Caco-2 (cell line): ENCODE measurements at regions not wholly inside any gene's neighbourhood (a gene's known extent, or its start where the extent isn't known, plus 50 kb on each side); places are given as distances from the start of the nearest gene placed in this dataset.

Experiments
- BruUV-seq: library from RNA; stranded (reverse); fragments of 400-500 nt; replicated peaks from 2 replicates; lab custom pipeline; 2021; lab: Mats Ljungman, UMichigan
- CTCF ChIA-PET: fragments of 300-600 bp; sonication (Branson Sonifier 250); formaldehyde crosslinking; loops from one replicate; lab custom pipeline; 2022; ENCODE audit warnings: antibody characterized with exemption; lab: Charles Lee
- POLR2A ChIA-PET: fragments of 300-600 bp; sonication (Branson Sonifier 250); formaldehyde crosslinking; loops from one replicate; lab custom pipeline; 2022; ENCODE audit warnings: antibody characterized with exemption; lab: Charles Lee
- DNase-seq, 2 experiments: peaks; one replicate each; pipeline versions ENCODE4 v3.0.0 to v3.0.0-alpha.2; 2020 to 2022
- H3K27me3 ChIP-seq: replicated peaks from 2 replicates; pipeline ENCODE4 v1.6.0; 2011; ENCODE audit warnings: low read length; ENCODE audit not compliant: control insufficient read depth, insufficient read depth
- H3K36me3 ChIP-seq: 2 replicates; pipeline ENCODE4 v1.5.1; 2011; ENCODE audit warnings: low read length; ENCODE audit not compliant: control insufficient read depth, insufficient read depth
- H3K4me1 ChIP-seq: fragments of 250-450 bp; sonication (Bioruptor Pico); 2 replicates; pipeline ENCODE4 v1.5.1; 2020; ENCODE audit warnings: mild to moderate bottlenecking
- H3K4me3 ChIP-seq: 2 replicates; pipeline ENCODE4 v1.5.1; 2011; ENCODE audit warnings: low read depth, mild to moderate bottlenecking, control low read depth, low read length
- H3K9me3 ChIP-seq: fragments of 250-450 bp; sonication (Bioruptor Pico); 2 replicates; pipeline ENCODE4 v1.5.1; 2020; ENCODE audit warnings: mild to moderate bottlenecking, moderate library complexity
- H3K27ac Mint-ChIP-seq: one replicate; pipeline ENCODE4 v1.8.0; 2022; ENCODE audit warnings: mixed read lengths; ENCODE audit not compliant: unreplicated experiment
- H3K27me3 Mint-ChIP-seq: one replicate; pipeline ENCODE4 v1.8.0; 2022; ENCODE audit warnings: mixed read lengths; ENCODE audit not compliant: insufficient read depth, unreplicated experiment
- H3K36me3 Mint-ChIP-seq: one replicate; pipeline ENCODE4 v1.8.0; 2022; ENCODE audit warnings: mild to moderate bottlenecking, mixed read lengths; ENCODE audit not compliant: insufficient read depth, unreplicated experiment
- H3K4me1 Mint-ChIP-seq: one replicate; pipeline ENCODE4 v1.8.0; 2022; ENCODE audit warnings: low read depth, mixed read lengths; ENCODE audit not compliant: unreplicated experiment
- H3K4me3 Mint-ChIP-seq: one replicate; pipeline ENCODE4 v1.8.0; 2022; ENCODE audit warnings: mild to moderate bottlenecking, moderate library complexity, mixed read lengths; ENCODE audit not compliant: unreplicated experiment
- H3K9me3 Mint-ChIP-seq: one replicate; pipeline ENCODE4 v1.8.0; 2022; ENCODE audit warnings: mixed read lengths; ENCODE audit not compliant: unreplicated experiment
- CTCF ChIP-seq, 2 experiments: fragments of 200-600 bp in 1 of 2; IDR thresholded peaks; 1 replicate in 1 of 2; 2 replicates in 1 of 2; pipeline versions ENCODE4 v1.5.1 to v1.8.0; 2011 to 2022; ENCODE audit warnings: antibody characterized with exemption in 1 of 2, control low read depth in 1 of 2, inconsistent platforms in 1 of 2, low read depth in 1 of 2, low read length in 1 of 2, mild to moderate bottlenecking in 1 of 2, moderate library complexity in 1 of 2; ENCODE audit not compliant: insufficient read depth in 1 of 2, severe bottlenecking in 1 of 2, unreplicated experiment in 1 of 2
- intact Hi-C: fragments of 100-400 bp; cut with micrococcal nuclease; formaldehyde crosslinking; loops from one replicate; pipeline ENCODE4 v1.10.0; 2022; ENCODE audit not compliant: unreplicated experiment

- no peak overlapping the region for H3K4me3 Mint-ChIP-seq
- no peaks in the 10 kb centered on the region for H3K36me3 Mint-ChIP-seq
- no peaks in the 10 kb centered on the region for H3K4me1 Mint-ChIP-seq
- no TSS peak for BruUV-seq
- H3K9me3 Mint-ChIP-seq, result no peaks in the 10 kb centered on the region
- Histone ChIP-seq H3K4me1 (no peaks in the 10 kb centered on the region), H3K27me3 (no peaks in the 10 kb centered on the region; the same call in 1 of the 2 replicates), H3K9me3 (no peaks in the 10 kb centered on the region), H3K36me3 (no peaks in the 10 kb centered on the region), H3K4me3 (no peak overlapping the region)
- no peak overlapping the region for H3K27ac Mint-ChIP-seq
- POLR2A ChIA-PET, result no interaction called here
- no peak for TF ChIP-seq CTCF (IDR thresholded peaks at IDR 0.05; ENCODE audit: insufficient read depth in 1 of 2, low read depth in 1 of 2, low read length in 1 of 2, severe bottlenecking in 1 of 2, unreplicated experiment in 1 of 2)
- CTCF ChIA-PET, result no interaction called here
- intact Hi-C loops, result no loop called here
- no peak for DNase-seq
- H3K27me3 Mint-ChIP-seq, result peaks cover 6% of the 10 kb centered on the region
These were observed 636.6 kb upstream of the GOT2 start for GRCh38 chr16:59370717-59371116.

- ChIA-PET POLR2A (no interaction called here), CTCF (no interaction called here)
- Mint-ChIP-seq H3K27ac (no peak overlapping the region), H3K4me3 (no peak overlapping the region), H3K36me3 (no peaks in the 10 kb centered on the region), H3K9me3 (no peaks in the 10 kb centered on the region), H3K4me1 (no peaks in the 10 kb centered on the region), H3K27me3 (peaks cover 6% of the 10 kb centered on the region)
- Histone ChIP-seq H3K27me3 (no peaks in the 10 kb centered on the region), H3K4me3 (no peak overlapping the region), H3K36me3 (no peaks in the 10 kb centered on the region), H3K9me3 (no peaks in the 10 kb centered on the region), H3K4me1 (no peaks in the 10 kb centered on the region)
- intact Hi-C loops, result no loop called here
- no peak for TF ChIP-seq CTCF (IDR thresholded peaks at IDR 0.05; ENCODE audit: insufficient read depth in 1 of 2, low read depth in 1 of 2, low read length in 1 of 2, severe bottlenecking in 1 of 2, unreplicated experiment in 1 of 2)
- no peak for DNase-seq
- BruUV-seq, result no TSS peak
These were observed 635.4 kb upstream of the GOT2 start for GRCh38 chr16:59369523-59369922.

GRCh38 chr16:59368586-59368985 lies 634.5 kb upstream of the GOT2 start:
- intact Hi-C loops, result no loop called here
- no peak for TF ChIP-seq CTCF (IDR thresholded peaks at IDR 0.05; ENCODE audit: insufficient read depth in 1 of 2, low read depth in 1 of 2, low read length in 1 of 2, severe bottlenecking in 1 of 2, unreplicated experiment in 1 of 2)
- Mint-ChIP-seq H3K4me3 (no peak overlapping the region), H3K27me3 (peaks cover 6% of the 10 kb centered on the region), H3K27ac (no peak overlapping the region), H3K36me3 (no peaks in the 10 kb centered on the region), H3K4me1 (no peaks in the 10 kb centered on the region), H3K9me3 (no peaks in the 10 kb centered on the region)
- no peaks in the 10 kb centered on the region for H3K27me3 ChIP-seq
- H3K9me3 ChIP-seq, result no peaks in the 10 kb centered on the region
- H3K4me3 ChIP-seq, result no peak overlapping the region
- no peaks in the 10 kb centered on the region for H3K4me1 ChIP-seq
- no peak for DNase-seq
- no TSS peak for BruUV-seq
- POLR2A ChIA-PET, result no interaction called here
- no peaks in the 10 kb centered on the region for H3K36me3 ChIP-seq
- CTCF ChIA-PET, result no interaction called here
